ENCODE measurements at regions not wholly inside any gene's neighbourhood (a gene's known extent, or its start where the extent isn't known, plus 50 kb on each side); places are given as distances from the start of the nearest gene placed in this dataset.
"Not testable (repeated sequence)": the region's sequence is repeated elsewhere in the genome, so short reads cannot be mapped to it uniquely, and the experiment has no call there.

DNA sequence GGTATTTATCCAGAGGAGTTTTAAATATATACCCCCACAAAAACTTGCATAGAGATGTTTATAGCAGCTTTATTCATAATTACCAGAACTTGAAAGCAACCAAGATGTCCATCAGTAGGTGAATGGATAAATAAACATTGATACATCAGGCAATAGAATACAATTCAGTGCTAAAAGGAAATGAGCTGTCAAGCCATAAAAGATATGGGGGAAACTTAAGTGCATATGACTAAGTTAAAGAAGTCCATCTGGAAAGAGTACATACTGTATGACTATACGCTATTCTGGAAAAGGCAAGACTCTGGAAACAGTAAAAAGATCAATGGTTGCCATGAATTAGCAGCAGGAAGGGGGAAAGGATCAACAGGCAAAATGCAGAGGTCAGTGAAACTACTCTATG is 366.7 kb downstream of the HHIPL2 start:
- DNase-seq (ENCODE audit: low read depth), result no peak
- TF ChIP-seq, protein P1, sequence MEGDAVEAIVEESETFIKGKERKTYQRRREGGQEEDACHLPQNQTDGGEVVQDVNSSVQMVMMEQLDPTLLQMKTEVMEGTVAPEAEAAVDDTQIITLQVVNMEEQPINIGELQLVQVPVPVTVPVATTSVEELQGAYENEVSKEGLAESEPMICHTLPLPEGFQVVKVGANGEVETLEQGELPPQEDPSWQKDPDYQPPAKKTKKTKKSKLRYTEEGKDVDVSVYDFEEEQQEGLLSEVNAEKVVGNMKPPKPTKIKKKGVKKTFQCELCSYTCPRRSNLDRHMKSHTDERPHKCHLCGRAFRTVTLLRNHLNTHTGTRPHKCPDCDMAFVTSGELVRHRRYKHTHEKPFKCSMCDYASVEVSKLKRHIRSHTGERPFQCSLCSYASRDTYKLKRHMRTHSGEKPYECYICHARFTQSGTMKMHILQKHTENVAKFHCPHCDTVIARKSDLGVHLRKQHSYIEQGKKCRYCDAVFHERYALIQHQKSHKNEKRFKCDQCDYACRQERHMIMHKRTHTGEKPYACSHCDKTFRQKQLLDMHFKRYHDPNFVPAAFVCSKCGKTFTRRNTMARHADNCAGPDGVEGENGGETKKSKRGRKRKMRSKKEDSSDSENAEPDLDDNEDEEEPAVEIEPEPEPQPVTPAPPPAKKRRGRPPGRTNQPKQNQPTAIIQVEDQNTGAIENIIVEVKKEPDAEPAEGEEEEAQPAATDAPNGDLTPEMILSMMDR (IDR thresholded peaks at IDR 0.05; ENCODE audit: insufficient read depth, low read depth, low read length, missing control alignments), result no peak
- no peak overlapping the region for H3K4me3 ChIP-seq (ENCODE audit: low read length)

DNA sequence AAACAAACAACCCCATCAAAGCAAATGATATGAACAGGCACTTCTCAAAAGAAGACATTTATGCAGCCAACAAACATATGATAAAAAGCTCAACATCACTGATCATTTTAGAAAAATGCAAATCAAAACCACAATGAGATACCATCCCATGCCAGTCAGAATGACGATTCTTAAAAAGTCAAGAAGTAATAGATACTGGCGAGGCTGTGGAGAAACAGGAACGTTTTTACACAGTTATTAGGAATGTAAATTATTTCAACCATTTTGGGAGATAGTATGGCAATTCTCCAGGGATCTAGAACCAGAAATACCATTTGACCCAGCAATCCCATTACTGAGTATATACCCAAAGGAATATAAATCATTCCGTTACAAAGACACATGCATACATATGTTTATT is 370.4 kb downstream of the HHIPL2 start:
- DNase-seq (ENCODE audit: low read depth); H3K4me3 ChIP-seq (ENCODE audit: low read length): not testable (repeated sequence)

DNA sequence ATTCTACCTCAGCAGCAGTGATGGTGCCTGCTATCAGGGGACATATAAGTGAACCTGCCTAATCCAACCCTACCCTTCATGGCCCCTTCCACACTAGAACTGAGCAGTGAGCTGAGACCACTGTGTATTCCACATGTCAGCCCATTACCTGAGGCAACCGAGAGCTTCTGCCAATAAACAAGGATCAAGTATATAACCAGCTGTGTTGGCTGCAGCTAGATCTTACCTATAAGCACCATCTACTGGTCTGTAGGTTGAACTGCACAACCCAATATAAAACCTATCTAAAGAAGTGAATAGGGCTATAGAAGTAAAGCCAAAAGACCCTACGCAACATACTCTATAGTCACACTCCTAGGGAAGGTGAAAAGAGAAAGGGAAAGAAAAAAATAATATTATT is 376.9 kb downstream of the HHIPL2 start:
- DNase-seq (ENCODE audit: low read depth), result peak; percentile 65
- no peak overlapping the region for H3K4me3 ChIP-seq (ENCODE audit: low read length)
- TF ChIP-seq, protein P1 (IDR thresholded peaks at IDR 0.05; ENCODE audit: insufficient read depth, low read depth, low read length, missing control alignments), result peak; percentile 69

DNA sequence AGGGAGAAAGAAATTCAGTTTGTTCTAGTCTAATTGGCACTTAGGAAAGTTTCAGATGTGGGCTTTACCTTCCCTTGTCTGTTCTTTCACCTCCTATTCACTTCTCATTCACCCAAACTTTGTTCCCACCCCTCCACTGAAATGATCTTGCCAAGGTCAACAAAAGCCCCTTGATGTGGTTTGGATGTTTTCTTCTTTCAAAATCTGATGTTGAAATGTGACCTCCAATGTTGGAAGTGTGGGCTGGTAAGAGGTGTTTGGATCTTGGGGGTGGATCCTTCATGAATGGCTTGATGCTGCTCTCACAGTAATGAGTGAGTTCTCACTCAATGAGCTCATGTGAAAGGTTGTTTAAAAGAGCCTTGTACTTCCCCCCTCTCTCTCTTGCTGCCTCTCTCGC is 379.3 kb downstream of the HHIPL2 start:
- TF ChIP-seq, protein P1 (IDR thresholded peaks at IDR 0.05; ENCODE audit: insufficient read depth, low read depth, low read length, missing control alignments), result no peak
- no peak for DNase-seq (ENCODE audit: low read depth)
- H3K4me3 ChIP-seq (ENCODE audit: low read length), result no peak overlapping the region

DNA sequence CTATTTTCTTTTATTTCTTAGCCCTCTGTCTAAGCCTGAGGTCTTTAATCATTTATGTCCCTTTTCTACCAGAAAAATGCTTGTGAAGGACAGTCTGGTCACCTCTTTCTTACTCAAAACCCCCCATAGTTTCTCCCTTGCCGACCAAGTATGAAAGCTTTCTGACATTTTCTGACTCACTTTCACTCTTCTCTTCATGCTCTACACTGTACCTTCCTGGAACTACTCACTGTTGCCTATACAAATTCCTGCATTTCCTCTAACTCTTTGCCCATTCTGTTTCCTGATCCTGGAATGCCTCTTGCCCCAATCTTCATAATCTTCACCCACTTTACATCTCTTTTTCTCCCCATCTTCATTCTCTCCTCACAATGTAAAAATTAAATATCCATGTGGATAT is 380.0 kb downstream of the HHIPL2 start:
- TF ChIP-seq, protein P1 (IDR thresholded peaks at IDR 0.05; ENCODE audit: insufficient read depth, low read depth, low read length, missing control alignments), result no peak
- peak; percentile 16 for DNase-seq (ENCODE audit: low read depth)

DNA sequence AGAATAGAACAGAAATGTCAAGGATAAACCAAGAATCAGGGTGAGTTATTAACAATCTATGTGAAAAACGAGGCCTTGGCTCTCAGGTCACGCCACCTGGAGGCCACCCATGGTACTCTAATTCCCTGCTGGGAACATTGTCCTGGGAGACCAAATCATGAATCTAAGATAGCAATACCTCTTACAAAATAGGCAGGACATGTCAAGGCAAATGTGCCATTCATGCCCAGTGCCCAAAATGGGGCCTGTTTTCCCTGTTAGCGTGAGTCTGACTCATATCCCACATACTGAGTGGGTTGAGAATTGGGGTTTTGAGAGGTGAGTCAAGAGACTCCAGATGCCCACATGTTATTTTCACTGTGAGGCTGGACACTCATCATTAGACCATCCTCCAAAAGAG is 380.8 kb downstream of the HHIPL2 start:
- peak; percentile 99 for DNase-seq (ENCODE audit: low read depth)
- TF ChIP-seq, protein P1 (IDR thresholded peaks at IDR 0.05; ENCODE audit: insufficient read depth, low read depth, low read length, missing control alignments), result peak; percentile 85
- H3K4me3 ChIP-seq (ENCODE audit: low read length), result no peak overlapping the region

More for the DNA sequence above, 380.0 kb downstream of the HHIPL2 start:
- H3K4me3 ChIP-seq (ENCODE audit: low read length), result no peak overlapping the region

GRCh38 chr1:222165629-222166028 is 382.3 kb downstream of the HHIPL2 start:
- DNase-seq (ENCODE audit: low read depth), result no peak

More at GRCh38 chr1:222165629-222166028, 382.3 kb downstream of the HHIPL2 start:
- no peak overlapping the region for H3K4me3 ChIP-seq (ENCODE audit: low read length)
- TF ChIP-seq, protein P1 (IDR thresholded peaks at IDR 0.05; ENCODE audit: insufficient read depth, low read depth, low read length, missing control alignments), result no peak

Data from epithelial cell of esophagus (primary cell).